ENCODE measurements at regions not wholly inside any gene's neighbourhood (a gene's known extent, or its start where the extent isn't known, plus 50 kb on each side); places are given as distances from the start of the nearest gene placed in this dataset.

GRCh38 chrX:9316096-9316495 lies 148.8 kb upstream of the TBL1X start:
- no peak for TF ChIP-seq CTCF (conservative IDR thresholded peaks at IDR 0.05; ENCODE audit: low read depth in 2 of 2)
- TF ChIP-seq EZH2 (IDR thresholded peaks at IDR 0.05; ENCODE audit: low read depth, unreplicated experiment), result no peak
- TF ChIP-seq EZH2phosphoT487 (IDR thresholded peaks at IDR 0.05; ENCODE audit: unreplicated experiment), result no peak
- TF ChIP-seq JUNB (IDR thresholded peaks at IDR 0.05; ENCODE audit: unreplicated experiment), result no peak
- TF ChIP-seq POLR2AphosphoS5 (IDR thresholded peaks at IDR 0.05; ENCODE audit: low read depth), result no peak
- no peak for TF ChIP-seq REST (IDR thresholded peaks at IDR 0.05; ENCODE audit: unreplicated experiment)
- TF ChIP-seq, protein P1, sequence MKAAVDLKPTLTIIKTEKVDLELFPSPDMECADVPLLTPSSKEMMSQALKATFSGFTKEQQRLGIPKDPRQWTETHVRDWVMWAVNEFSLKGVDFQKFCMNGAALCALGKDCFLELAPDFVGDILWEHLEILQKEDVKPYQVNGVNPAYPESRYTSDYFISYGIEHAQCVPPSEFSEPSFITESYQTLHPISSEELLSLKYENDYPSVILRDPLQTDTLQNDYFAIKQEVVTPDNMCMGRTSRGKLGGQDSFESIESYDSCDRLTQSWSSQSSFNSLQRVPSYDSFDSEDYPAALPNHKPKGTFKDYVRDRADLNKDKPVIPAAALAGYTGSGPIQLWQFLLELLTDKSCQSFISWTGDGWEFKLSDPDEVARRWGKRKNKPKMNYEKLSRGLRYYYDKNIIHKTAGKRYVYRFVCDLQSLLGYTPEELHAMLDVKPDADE (IDR thresholded peaks at IDR 0.05), result no peak
- no peak for TF ChIP-seq NANOG (IDR thresholded peaks at IDR 0.05; ENCODE audit: borderline replicate concordance)
- TF ChIP-seq CREB1 (CRISPR knock-in tag; IDR thresholded peaks at IDR 0.05; ENCODE audit: low read depth), result no peak
- TF ChIP-seq STAT1 (IDR thresholded peaks at IDR 0.05; ENCODE audit: unreplicated experiment), result no peak

Measured in GM23338 (cell line).